Renal cortical epithelial cell (primary cell): ENCODE measurements at regions not wholly inside any gene's neighbourhood (a gene's known extent, or its start where the extent isn't known, plus 50 kb on each side); places are given as distances from the start of the nearest gene placed in this dataset.

Experiments
- DNase-seq: peaks from one replicate; pipeline ENCODE4 v3.0.0-alpha.2; 2011; ENCODE audit warnings: low read depth

GRCh38 chr2:147506889-147507288 is 337.9 kb upstream of the ACVR2A start:
- no peak for DNase-seq

GRCh38 chr2:147502711-147503290 is 342.0 kb upstream of the ACVR2A start:
- no peak for DNase-seq

GRCh38 chr2:147501968-147502367 is 342.9 kb upstream of the ACVR2A start:
- DNase-seq = peak; percentile 57

GRCh38 chr2:147500819-147501395 is 343.9 kb upstream of the ACVR2A start:
- DNase-seq = peak; percentile 13

- no peak for DNase-seq
Measured at GRCh38 chr2:147500229-147500628, 344.6 kb upstream of the ACVR2A start.

GRCh38 chr2:147499785-147500184 is 345.0 kb upstream of the ACVR2A start:
- peak; percentile 96 for DNase-seq

GRCh38 chr2:147495734-147496133 is 349.1 kb upstream of the ACVR2A start:
- DNase-seq = peak; percentile 42

GRCh38 chr2:147492471-147492870 is 352.4 kb upstream of the ACVR2A start:
- no peak for DNase-seq

- DNase-seq = no peak
Measured at GRCh38 chr2:147491506-147491905, 353.3 kb upstream of the ACVR2A start.

GRCh38 chr2:147490401-147491261 is 354.2 kb upstream of the ACVR2A start:
- DNase-seq = no peak

- DNase-seq = no peak
Measured at GRCh38 chr2:147488472-147488871, 356.4 kb upstream of the ACVR2A start.

- no peak for DNase-seq
Measured at GRCh38 chr2:147487978-147488289, 356.9 kb upstream of the ACVR2A start.

- DNase-seq = no peak
Measured at GRCh38 chr2:147487286-147487977, 357.4 kb upstream of the ACVR2A start.

- DNase-seq = no peak
Measured at GRCh38 chr2:147485210-147485851, 359.5 kb upstream of the ACVR2A start.

GRCh38 chr2:147483911-147484310 is 360.9 kb upstream of the ACVR2A start:
- DNase-seq = no peak

GRCh38 chr2:147482916-147483669 is 361.7 kb upstream of the ACVR2A start:
- DNase-seq = no peak

GRCh38 chr2:147482111-147482895 is 362.5 kb upstream of the ACVR2A start:
- DNase-seq = no peak

GRCh38 chr2:147479358-147479757 is 365.5 kb upstream of the ACVR2A start:
- peak; percentile 50 for DNase-seq

- no peak for DNase-seq
Measured at GRCh38 chr2:147473075-147473474, 371.8 kb upstream of the ACVR2A start.

- no peak for DNase-seq
Measured at GRCh38 chr2:147471126-147471525, 373.7 kb upstream of the ACVR2A start.

- no peak for DNase-seq
Measured at GRCh38 chr2:147469471-147469870, 375.4 kb upstream of the ACVR2A start.
